ENCODE measurements at regions not wholly inside any gene's neighbourhood (a gene's known extent, or its start where the extent isn't known, plus 50 kb on each side); places are given as distances from the start of the nearest gene placed in this dataset.

- TF ChIP-seq, protein P1, sequence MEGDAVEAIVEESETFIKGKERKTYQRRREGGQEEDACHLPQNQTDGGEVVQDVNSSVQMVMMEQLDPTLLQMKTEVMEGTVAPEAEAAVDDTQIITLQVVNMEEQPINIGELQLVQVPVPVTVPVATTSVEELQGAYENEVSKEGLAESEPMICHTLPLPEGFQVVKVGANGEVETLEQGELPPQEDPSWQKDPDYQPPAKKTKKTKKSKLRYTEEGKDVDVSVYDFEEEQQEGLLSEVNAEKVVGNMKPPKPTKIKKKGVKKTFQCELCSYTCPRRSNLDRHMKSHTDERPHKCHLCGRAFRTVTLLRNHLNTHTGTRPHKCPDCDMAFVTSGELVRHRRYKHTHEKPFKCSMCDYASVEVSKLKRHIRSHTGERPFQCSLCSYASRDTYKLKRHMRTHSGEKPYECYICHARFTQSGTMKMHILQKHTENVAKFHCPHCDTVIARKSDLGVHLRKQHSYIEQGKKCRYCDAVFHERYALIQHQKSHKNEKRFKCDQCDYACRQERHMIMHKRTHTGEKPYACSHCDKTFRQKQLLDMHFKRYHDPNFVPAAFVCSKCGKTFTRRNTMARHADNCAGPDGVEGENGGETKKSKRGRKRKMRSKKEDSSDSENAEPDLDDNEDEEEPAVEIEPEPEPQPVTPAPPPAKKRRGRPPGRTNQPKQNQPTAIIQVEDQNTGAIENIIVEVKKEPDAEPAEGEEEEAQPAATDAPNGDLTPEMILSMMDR (conservative IDR thresholded peaks at IDR 0.05 in 1 of 2, IDR thresholded peaks at IDR 0.05 in 1 of 2; ENCODE audit: extremely low read depth in 1 of 2, insufficient read depth in 1 of 2, low read depth in 1 of 2, low read length in 2 of 2), result no peak
- TF ChIP-seq EZH2 (IDR thresholded peaks at IDR 0.05; ENCODE audit: borderline replicate concordance, low read length), result no peak
Observed at GRCh38 chr9:38249587-38250210, 142.8 kb upstream of the ALDH1B1 start.

All from mammary epithelial cell (primary cell).